IMR-90 (cell line): ENCODE measurements at regions not wholly inside any gene's neighbourhood (a gene's known extent, or its start where the extent isn't known, plus 50 kb on each side); places are given as distances from the start of the nearest gene placed in this dataset.

Source experiments
- ATAC-seq: fragments of 200-7000 bp; cut with Tn5 transposase; 2 replicates; pipeline ENCODE4 v1.9.1; 2020; ENCODE audit warnings: low read depth, mild to moderate bottlenecking, moderate library complexity
- BruUV-seq: library from RNA; stranded (reverse); fragments of 400-500 nt; replicated peaks from 2 replicates; lab custom pipeline; 2021; lab: Mats Ljungman, UMichigan
- CTCF ChIA-PET: fragments of 300-600 bp; formaldehyde crosslinking; extraction: SDS; loops from one replicate; lab custom pipeline; 2021; ENCODE audit warnings: antibody characterized with exemption; lab: Yijun Ruan, JAX
- POLR2A ChIA-PET: fragments of 300-600 bp; sonication (Branson Sonifier 250); formaldehyde crosslinking; loops from one replicate; lab custom pipeline; 2022; ENCODE audit warnings: antibody characterized with exemption; ENCODE audit not compliant: unreplicated experiment; lab: Charles Lee
- DNase-seq: peaks from one replicate; pipeline ENCODE4 v3.0.0; 2013
- H2AFZ ChIP-seq: replicated peaks from 2 replicates; pipeline ENCODE3; 2013; ENCODE audit warnings: low read length, mild to moderate bottlenecking; ENCODE audit not compliant: poor library complexity
- H2AK5ac ChIP-seq: 2 replicates; pipeline ENCODE4 v1.6.1; 2013; ENCODE audit warnings: low read depth, low read length, inconsistent platforms
- H2AK9ac ChIP-seq: replicated peaks from 2 replicates; pipeline ENCODE3; 2013; ENCODE audit warnings: mild to moderate bottlenecking, low read depth, low read length, moderate library complexity; ENCODE audit not compliant: poor library complexity
- H2BK120ac ChIP-seq: 2 replicates; pipeline ENCODE4 v1.6.1; 2013; ENCODE audit warnings: low read depth, low read length, inconsistent platforms
- H2BK15ac ChIP-seq: 3 replicates; pipeline ENCODE4 v1.6.1; 2013; ENCODE audit warnings: low read depth, low read length, inconsistent platforms
- H2BK20ac ChIP-seq: 2 replicates; pipeline ENCODE4 v1.6.1; 2013; ENCODE audit warnings: low read depth, mild to moderate bottlenecking, inconsistent platforms, low read length, moderate library complexity
- H2BK5ac ChIP-seq: 2 replicates; pipeline ENCODE4 v1.6.1; 2013; ENCODE audit warnings: mild to moderate bottlenecking, low read depth, low read length, inconsistent platforms; ENCODE audit not compliant: poor library complexity, severe bottlenecking
- H3K14ac ChIP-seq: replicated peaks from 2 replicates; pipeline ENCODE4 v1.6.1; 2013; ENCODE audit warnings: low read depth, low read length, inconsistent platforms
- H3K18ac ChIP-seq: 2 replicates; pipeline ENCODE4 v1.6.1; 2013; ENCODE audit warnings: low read depth, low read length, control low read depth
- H3K23ac ChIP-seq: 2 replicates; pipeline ENCODE4 v1.6.1; 2013; ENCODE audit warnings: low read depth, low read length, inconsistent platforms
- H3K27ac ChIP-seq: 2 replicates; pipeline ENCODE4 v1.5.1; 2013; ENCODE audit warnings: mild to moderate bottlenecking, control low read depth, low read length; ENCODE audit not compliant: insufficient read depth
- H3K27me3 ChIP-seq: 2 replicates; pipeline ENCODE4 v1.6.1; 2013; ENCODE audit warnings: low read length; ENCODE audit not compliant: control insufficient read depth, insufficient read depth
- H3K36me3 ChIP-seq: 2 replicates; pipeline ENCODE4 v1.6.1; 2013; ENCODE audit warnings: low read length, mixed read lengths; ENCODE audit not compliant: control insufficient read depth, insufficient read depth
- H3K4ac ChIP-seq: 2 replicates; pipeline ENCODE4 v1.6.1; 2013; ENCODE audit warnings: low read depth, low read length, inconsistent platforms
- H3K4me1 ChIP-seq: 2 replicates; pipeline ENCODE4 v1.6.1; 2013; ENCODE audit warnings: low read length, mixed read lengths; ENCODE audit not compliant: control insufficient read depth, insufficient read depth
- H3K4me2 ChIP-seq: 2 replicates; pipeline ENCODE4 v1.6.1; 2013; ENCODE audit warnings: low read depth, mild to moderate bottlenecking, control low read depth, low read length, moderate library complexity
- H3K4me3 ChIP-seq: 2 replicates; pipeline ENCODE4 v1.5.1; 2013; ENCODE audit warnings: low read depth, mild to moderate bottlenecking, control low read depth, low read length, moderate library complexity; ENCODE audit not compliant: insufficient read depth
- H3K56ac ChIP-seq: 2 replicates; pipeline ENCODE4 v1.6.1; 2013; ENCODE audit warnings: low read length, inconsistent platforms; ENCODE audit not compliant: insufficient read depth; ENCODE audit errors: extremely low read depth
- H3K79me1 ChIP-seq, 2 experiments: 2 replicates each; pipeline ENCODE4 v1.6.1; 2013; ENCODE audit warnings: low read length in 2 of 2, inconsistent platforms in 1 of 2, low read depth in 1 of 2
- H3K9ac ChIP-seq: 2 replicates; pipeline ENCODE4 v1.6.1; 2013; ENCODE audit warnings: low read depth, low read length, control low read depth
- H3K9me1 ChIP-seq: 2 replicates; pipeline ENCODE4 v1.6.1; 2013; ENCODE audit warnings: low read length, inconsistent platforms; ENCODE audit not compliant: insufficient read depth
- H3K9me3 ChIP-seq: 2 replicates; pipeline ENCODE4 v1.6.1; 2013; ENCODE audit warnings: low read length; ENCODE audit not compliant: control insufficient read depth, insufficient read depth
- H4K20me1 ChIP-seq: 2 replicates; pipeline ENCODE4 v1.6.1; 2013; ENCODE audit warnings: low read length, inconsistent platforms; ENCODE audit not compliant: insufficient read depth
- H4K5ac ChIP-seq: 2 replicates; pipeline ENCODE4 v1.6.1; 2013; ENCODE audit warnings: mild to moderate bottlenecking, low read depth, low read length, control low read depth
- H4K8ac ChIP-seq, 2 experiments: 2 replicates each; pipeline ENCODE4 v1.6.1; 2013; ENCODE audit warnings: low read depth in 2 of 2, low read length in 2 of 2, control low read depth in 1 of 2, inconsistent platforms in 1 of 2
- H4K91ac ChIP-seq: 2 replicates; pipeline ENCODE4 v1.6.1; 2013; ENCODE audit warnings: low read depth, low read length, inconsistent platforms; ENCODE audit not compliant: insufficient read depth
- FOS ChIP-seq: fragments of 150-350 bp; IDR thresholded peaks from 2 replicates; pipeline ENCODE4 v1.6.1; 2016; ENCODE audit warnings: low read depth, low read length
- NFE2L2 ChIP-seq: fragments of 150-350 bp; IDR thresholded peaks from 2 replicates; pipeline ENCODE4 v1.6.1; 2016; ENCODE audit warnings: low read depth, mild to moderate bottlenecking, low read length
- WGBS, 2 experiments: methylation state at CpG; one replicate each; pipeline versions ENCODE4 v1.1.5 to v1.1.7; 2013; ENCODE audit warnings: missing lambda C conversion rate in 2 of 2; ENCODE audit not compliant: insufficient read length in 1 of 2; ENCODE audit errors: extremely low coverage in 2 of 2; 5-methylcytosine and 5-hydroxymethylcytosine counted together
- dilution Hi-C: fragments of 300-500 bp; cut with HindIII; formaldehyde crosslinking; loops from one replicate; pipeline ENCODE4 v1.14.3; 2018; ENCODE audit warnings: low sequenced_read_pairs; ENCODE audit not compliant: unreplicated experiment
- in situ Hi-C: fragments of 300-500 bp; cut with MboI; formaldehyde crosslinking; loops from 3 replicates; pipeline ENCODE4 v1.14.3; 2019; ENCODE audit warnings: low sequenced_read_pairs, inconsistent platforms, mixed read lengths
- intact Hi-C: fragments of 100-400 bp; cut with micrococcal nuclease; formaldehyde crosslinking; loops from 2 replicates; pipeline ENCODE4 v1.10.0; 2022
- TF ChIP-seq, protein P1 (sequence below): fragments of 150-350 bp; IDR thresholded peaks from 2 replicates; pipeline ENCODE4 v1.6.1; 2016; ENCODE audit warnings: low read depth, mild to moderate bottlenecking, low read length, moderate library complexity, borderline replicate concordance
- TF ChIP-seq, protein P2 (sequence below): fragments of 150-350 bp; IDR thresholded peaks from 2 replicates; pipeline ENCODE4 v1.6.1; 2017; ENCODE audit warnings: mild to moderate bottlenecking, antibody characterized with exemption, low read length, low read depth

DNA sequence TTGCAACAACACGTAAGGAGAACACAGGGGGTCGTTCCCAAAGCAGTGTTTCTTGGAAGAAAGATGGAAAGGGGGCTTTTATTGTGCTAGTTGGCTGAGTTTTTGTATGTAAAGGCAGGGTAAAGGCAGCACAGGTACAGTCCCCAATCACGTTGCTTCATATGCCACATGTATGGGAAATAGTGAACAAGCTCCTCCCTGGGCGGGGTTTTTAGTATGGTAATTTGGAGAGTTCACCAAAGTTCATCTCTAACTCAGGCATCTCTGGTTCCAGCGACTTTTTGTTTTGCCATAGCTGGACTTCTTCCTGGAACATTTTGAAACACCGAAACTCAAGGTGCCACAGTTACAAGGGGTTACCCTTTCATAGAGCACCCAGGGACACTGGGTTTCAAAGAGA, 133.9 kb downstream of the CAAP1 start:
- H4K8ac ChIP-seq, result no peak overlapping the region
- H4K5ac ChIP-seq, result no peak overlapping the region
- no CpG with 5 or more reads among the region's 6 CpGs for WGBS, 2 experiments
- no peak overlapping the region for H3K4me2 ChIP-seq
- no TSS peak for BruUV-seq
- H3K36me3 ChIP-seq, result no peaks in the 10 kb centered on the region
- no peak overlapping the region for H2AK9ac ChIP-seq
- in situ Hi-C loops (no loop called here), dilution Hi-C loops (no loop called here), intact Hi-C loops (no loop called here)
- H3K9ac ChIP-seq, result no peak overlapping the region
- H3K9me1 ChIP-seq, result no peaks in the 10 kb centered on the region
- no peak overlapping the region for H2BK5ac ChIP-seq
- H3K56ac ChIP-seq, result no peak overlapping the region
- H3K4ac ChIP-seq, result no peak overlapping the region
- H3K14ac ChIP-seq, result no peak overlapping the region
- no peak overlapping the region for H3K18ac ChIP-seq
- H2AK5ac ChIP-seq, result no peak overlapping the region
- TF ChIP-seq FOS (no peak), NFE2L2 (no peak)
- TF ChIP-seq, protein P1, sequence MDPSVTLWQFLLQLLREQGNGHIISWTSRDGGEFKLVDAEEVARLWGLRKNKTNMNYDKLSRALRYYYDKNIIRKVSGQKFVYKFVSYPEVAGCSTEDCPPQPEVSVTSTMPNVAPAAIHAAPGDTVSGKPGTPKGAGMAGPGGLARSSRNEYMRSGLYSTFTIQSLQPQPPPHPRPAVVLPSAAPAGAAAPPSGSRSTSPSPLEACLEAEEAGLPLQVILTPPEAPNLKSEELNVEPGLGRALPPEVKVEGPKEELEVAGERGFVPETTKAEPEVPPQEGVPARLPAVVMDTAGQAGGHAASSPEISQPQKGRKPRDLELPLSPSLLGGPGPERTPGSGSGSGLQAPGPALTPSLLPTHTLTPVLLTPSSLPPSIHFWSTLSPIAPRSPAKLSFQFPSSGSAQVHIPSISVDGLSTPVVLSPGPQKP, result no peak
- TF ChIP-seq, protein P2, sequence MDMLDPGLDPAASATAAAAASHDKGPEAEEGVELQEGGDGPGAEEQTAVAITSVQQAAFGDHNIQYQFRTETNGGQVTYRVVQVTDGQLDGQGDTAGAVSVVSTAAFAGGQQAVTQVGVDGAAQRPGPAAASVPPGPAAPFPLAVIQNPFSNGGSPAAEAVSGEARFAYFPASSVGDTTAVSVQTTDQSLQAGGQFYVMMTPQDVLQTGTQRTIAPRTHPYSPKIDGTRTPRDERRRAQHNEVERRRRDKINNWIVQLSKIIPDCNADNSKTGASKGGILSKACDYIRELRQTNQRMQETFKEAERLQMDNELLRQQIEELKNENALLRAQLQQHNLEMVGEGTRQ, result no peak
- no peaks in the 10 kb centered on the region for H3K79me1 ChIP-seq
- H2BK120ac ChIP-seq, result no peak overlapping the region
- ChIA-PET POLR2A (no interaction called here), CTCF (interaction anchor here (0.6 kb wide), 1 partner anchor 1317 kb away, joined by 3 read pairs; no protein-coding TSS in a partner anchor)
- DNase-seq, result no peak
- no peak overlapping the region for H4K91ac ChIP-seq
- H3K27me3 ChIP-seq, result no peaks in the 10 kb centered on the region; the same call in 1 of the 2 replicates
- no peak overlapping the region for H3K4me3 ChIP-seq
- H4K20me1 ChIP-seq, result no peaks in the 10 kb centered on the region
- no peaks in the 10 kb centered on the region for H3K4me1 ChIP-seq
- no peak overlapping the region for H3K27ac ChIP-seq
- ATAC-seq, result no peak
- H2BK20ac ChIP-seq, result no peak overlapping the region
- no peak overlapping the region for H2BK15ac ChIP-seq
- no peaks in the 10 kb centered on the region for H3K9me3 ChIP-seq
- no peak overlapping the region for H2AFZ ChIP-seq
- no peak overlapping the region for H3K23ac ChIP-seq
